Upper lobe of left lung (tissue), 4 donors: ENCODE measurements at regions not wholly inside any gene's neighbourhood (a gene's known extent, or its start where the extent isn't known, plus 50 kb on each side); places are given as distances from the start of the nearest gene placed in this dataset.

Experiments used
- CTCF ChIP-seq, 6 experiments: fragments of 450-650 bp in 4 of 6; fragments of 200-600 bp in 2 of 6; sonication (generic) in 2 of 6; IDR thresholded peaks; one replicate each; pipeline ENCODE4 v1.5.1; 2016 to 2019; ENCODE audit warnings: antibody characterized with exemption in 6 of 6
- POLR2A ChIP-seq, 4 donors: fragments of 450-650 bp; IDR thresholded peaks; one replicate each; pipeline ENCODE4 v1.5.1; 2016 to 2017; ENCODE audit warnings: antibody characterized with exemption in 4 of 4, mild to moderate bottlenecking in 2 of 4
- POLR2AphosphoS5 ChIP-seq, 2 donors: sonication (generic); formaldehyde crosslinking; IDR thresholded peaks; one replicate each; pipeline ENCODE4 v1.5.1; 2017; ENCODE audit warnings: antibody characterized with exemption in 2 of 2

- TF ChIP-seq CTCF (IDR thresholded peaks at IDR 0.05): no peak
- no peak for TF ChIP-seq POLR2A (IDR thresholded peaks at IDR 0.05)
- no peak for TF ChIP-seq POLR2AphosphoS5 (IDR thresholded peaks at IDR 0.05)
Observed at GRCh38 chr9:81825846-81826516, 102.2 kb upstream of the SPATA31D4 start.
